ENCODE measurements at regions not wholly inside any gene's neighbourhood (a gene's known extent, or its start where the extent isn't known, plus 50 kb on each side); places are given as distances from the start of the nearest gene placed in this dataset.

- FAIRE-seq = no peak
- dilution Hi-C loops (cut with MboI; ENCODE audit: extremely low pct_ligation_motif_present, low sequenced_read_pairs) = no loop called here
- H3K4me2 ChIP-seq (ENCODE audit: insufficient read depth, low read length) = no peak overlapping the region
These were observed 139.5 kb downstream of the C9orf50 start for GRCh38 chr9:129481424-129481809.

More at GRCh38 chr9:129481424-129481809, 139.5 kb downstream of the C9orf50 start:
- ChIA-PET CTCF (interaction anchor here (1.1 to 4.4 kb wide), 4 partner anchors 18 to 342 kb away, joined by 4 to 28 read pairs (median 18); no protein-coding TSS in a partner anchor), POLR2A (no interaction called here)
- Histone ChIP-seq H3K79me2 (ENCODE audit: control insufficient read depth, insufficient read depth, low read length) (no peaks in the 10 kb centered on the region), H3K4me3 (replicated peaks in 1 of 3; ENCODE audit: insufficient read depth in 1 of 3, low read depth in 1 of 3, low read length in 3 of 3) (no peak overlapping the region), H3K4me1 (ENCODE audit: control insufficient read depth, extremely low read depth, insufficient read depth, low read length) (peaks cover 27% of the 10 kb centered on the region), H3K9me1 (replicated peaks; ENCODE audit: control insufficient read depth, extremely low read depth, insufficient read depth, low read length) (no peaks in the 10 kb centered on the region), H3K36me3 (ENCODE audit: control insufficient read depth in 2 of 2, extremely low read depth in 1 of 2, insufficient read depth in 2 of 2, low read length in 2 of 2) (no peaks in the 10 kb centered on the region), H3K27ac (ENCODE audit: insufficient read depth, low read depth, low read length) (peak overlapping the region; percentile 85), H4K20me1 (replicated peaks; ENCODE audit: control insufficient read depth, extremely low read depth, insufficient read depth, low read length) (no peaks in the 10 kb centered on the region), H3K9ac (replicated peaks; ENCODE audit: extremely low read depth, insufficient read depth, low read length) (peak overlapping the region; percentile 87), H3K9me3 (replicated peaks; ENCODE audit: control insufficient read depth, insufficient read depth, low read length) (no peaks in the 10 kb centered on the region), H3K27me3 (ENCODE audit: control insufficient read depth in 2 of 2, insufficient read depth in 2 of 2, low read length in 2 of 2) (no peaks in the 10 kb centered on the region), H2AFZ (ENCODE audit: low read depth, low read length) (no peak overlapping the region)
- BruUV-seq (replicated peaks) = no TSS peak
- no peak for DNase-seq (ENCODE audit: low read depth, low spot score)
- intact Hi-C loops (cut with micrococcal nuclease) = no loop called here
- TF ChIP-seq JUN (IDR thresholded peaks at IDR 0.05; ENCODE audit: borderline replicate concordance, insufficient read depth, insufficient read length, low read depth) = no peak
- TF ChIP-seq GATA2 (IDR thresholded peaks at IDR 0.05; ENCODE audit: insufficient read depth, insufficient read length, low read depth, low read length) = no peak
- TF ChIP-seq CTCF (IDR thresholded peaks at IDR 0.05; ENCODE audit: extremely low read depth in 1 of 2, insufficient read depth in 1 of 2, low read depth in 1 of 2, low read length in 2 of 2) = no peak
- no peak for TF ChIP-seq POLR2A (IDR thresholded peaks at IDR 0.05; ENCODE audit: low read depth, low read length)
- TF ChIP-seq EZH2 (IDR thresholded peaks at IDR 0.05; ENCODE audit: borderline replicate concordance, low read depth, low read length, severe bottlenecking) = no peak
- TF ChIP-seq, protein P1, sequence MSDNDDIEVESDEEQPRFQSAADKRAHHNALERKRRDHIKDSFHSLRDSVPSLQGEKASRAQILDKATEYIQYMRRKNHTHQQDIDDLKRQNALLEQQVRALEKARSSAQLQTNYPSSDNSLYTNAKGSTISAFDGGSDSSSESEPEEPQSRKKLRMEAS (IDR thresholded peaks at IDR 0.05; ENCODE audit: insufficient read depth, insufficient read length) = no peak

Data from endothelial cell of umbilical vein (primary cell).